Lower leg skin (tissue), 3 donors: ENCODE measurements at regions not wholly inside any gene's neighbourhood (a gene's known extent, or its start where the extent isn't known, plus 50 kb on each side); places are given as distances from the start of the nearest gene placed in this dataset.

Source experiments
- POLR2A ChIP-seq, 2 donors: fragments of 450-650 bp; IDR thresholded peaks; one replicate each; pipeline ENCODE4 v1.6.1; 2016 to 2017; ENCODE audit warnings: antibody characterized with exemption in 2 of 2, mild to moderate bottlenecking in 1 of 2, moderate library complexity in 1 of 2
- TF ChIP-seq, protein P1 (sequence below), 3 donors: fragments of 450-650 bp; IDR thresholded peaks; one replicate each; pipeline ENCODE4 v1.5.1; 2016; ENCODE audit warnings: antibody characterized with exemption in 3 of 3, mild to moderate bottlenecking in 3 of 3, moderate library complexity in 2 of 3

DNA sequence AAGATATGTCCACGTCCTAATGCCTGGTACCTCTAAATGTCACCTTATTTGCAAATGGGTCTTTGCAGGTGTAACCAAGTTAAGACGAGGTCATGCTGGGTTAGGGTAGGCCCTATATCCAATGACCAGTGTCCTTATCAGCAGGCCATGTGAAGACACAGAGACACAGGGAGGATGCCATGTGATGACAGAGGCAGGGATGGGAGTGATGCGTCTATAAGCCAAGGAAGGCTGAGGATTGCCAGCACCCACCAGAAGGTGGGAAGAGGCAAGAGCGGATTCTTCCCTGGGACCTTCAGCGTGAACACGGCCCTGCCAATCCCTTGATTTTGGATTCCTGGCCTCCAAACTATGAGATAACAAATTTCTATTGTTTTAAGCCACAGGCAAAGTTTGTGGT lies 123.4 kb upstream of the CXCL14 start:
- TF ChIP-seq, protein P1, sequence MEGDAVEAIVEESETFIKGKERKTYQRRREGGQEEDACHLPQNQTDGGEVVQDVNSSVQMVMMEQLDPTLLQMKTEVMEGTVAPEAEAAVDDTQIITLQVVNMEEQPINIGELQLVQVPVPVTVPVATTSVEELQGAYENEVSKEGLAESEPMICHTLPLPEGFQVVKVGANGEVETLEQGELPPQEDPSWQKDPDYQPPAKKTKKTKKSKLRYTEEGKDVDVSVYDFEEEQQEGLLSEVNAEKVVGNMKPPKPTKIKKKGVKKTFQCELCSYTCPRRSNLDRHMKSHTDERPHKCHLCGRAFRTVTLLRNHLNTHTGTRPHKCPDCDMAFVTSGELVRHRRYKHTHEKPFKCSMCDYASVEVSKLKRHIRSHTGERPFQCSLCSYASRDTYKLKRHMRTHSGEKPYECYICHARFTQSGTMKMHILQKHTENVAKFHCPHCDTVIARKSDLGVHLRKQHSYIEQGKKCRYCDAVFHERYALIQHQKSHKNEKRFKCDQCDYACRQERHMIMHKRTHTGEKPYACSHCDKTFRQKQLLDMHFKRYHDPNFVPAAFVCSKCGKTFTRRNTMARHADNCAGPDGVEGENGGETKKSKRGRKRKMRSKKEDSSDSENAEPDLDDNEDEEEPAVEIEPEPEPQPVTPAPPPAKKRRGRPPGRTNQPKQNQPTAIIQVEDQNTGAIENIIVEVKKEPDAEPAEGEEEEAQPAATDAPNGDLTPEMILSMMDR (IDR thresholded peaks at IDR 0.05): no peak
- no peak for TF ChIP-seq POLR2A (IDR thresholded peaks at IDR 0.05)
